ENCODE measurements at regions not wholly inside any gene's neighbourhood (a gene's known extent, or its start where the extent isn't known, plus 50 kb on each side); places are given as distances from the start of the nearest gene placed in this dataset.

- Histone ChIP-seq H3K9me3 (ENCODE audit: control insufficient read depth in 2 of 2, low read length in 2 of 2) (no peaks in the 10 kb centered on the region), H3K4me3 (ENCODE audit: low read length in 2 of 2) (no peak overlapping the region), H3K4me1 (ENCODE audit: control insufficient read depth, insufficient read depth, low read length) (no peaks in the 10 kb centered on the region), H3K9ac (ENCODE audit: low read length in 2 of 2) (no peak overlapping the region), H3K27me3 (ENCODE audit: control insufficient read depth in 1 of 2, insufficient read depth in 2 of 2, low read length in 2 of 2) (no peaks in the 10 kb centered on the region), H3K27ac (ENCODE audit: low read length) (no peak overlapping the region), H3K36me3 (ENCODE audit: control insufficient read depth in 2 of 2, insufficient read depth in 2 of 2, low read length in 2 of 2) (no peaks in the 10 kb centered on the region)
Observed at GRCh38 chr5:23164971-23165370, 311.8 kb upstream of the CDH12 start.

GRCh38 chr5:23158179-23158578 is 305.0 kb upstream of the CDH12 start:
- Histone ChIP-seq H3K9me3 (ENCODE audit: control insufficient read depth in 2 of 2, low read length in 2 of 2) (no peaks in the 10 kb centered on the region), H3K36me3 (ENCODE audit: control insufficient read depth in 2 of 2, insufficient read depth in 2 of 2, low read length in 2 of 2) (no peaks in the 10 kb centered on the region), H3K4me3 (ENCODE audit: low read length in 2 of 2) (no peak overlapping the region), H3K4me1 (ENCODE audit: control insufficient read depth, insufficient read depth, low read length) (no peaks in the 10 kb centered on the region), H3K27me3 (ENCODE audit: control insufficient read depth in 1 of 2, insufficient read depth in 2 of 2, low read length in 2 of 2) (no peaks in the 10 kb centered on the region), H3K27ac (ENCODE audit: low read length) (no peak overlapping the region), H3K9ac (ENCODE audit: low read length in 2 of 2) (no peak overlapping the region)

GRCh38 chr5:23157716-23158115 is 304.6 kb upstream of the CDH12 start:
- Histone ChIP-seq H3K27ac (ENCODE audit: low read length) (no peak overlapping the region), H3K4me1 (ENCODE audit: control insufficient read depth, insufficient read depth, low read length) (no peaks in the 10 kb centered on the region), H3K36me3 (ENCODE audit: control insufficient read depth in 2 of 2, insufficient read depth in 2 of 2, low read length in 2 of 2) (no peaks in the 10 kb centered on the region), H3K9me3 (ENCODE audit: control insufficient read depth in 2 of 2, low read length in 2 of 2) (no peaks in the 10 kb centered on the region), H3K4me3 (ENCODE audit: low read length in 2 of 2) (no peak overlapping the region), H3K27me3 (ENCODE audit: control insufficient read depth in 1 of 2, insufficient read depth in 2 of 2, low read length in 2 of 2) (no peaks in the 10 kb centered on the region), H3K9ac (ENCODE audit: low read length in 2 of 2) (no peak overlapping the region)

GRCh38 chr5:23157169-23157568 is 304.0 kb upstream of the CDH12 start:
- H3K9me3 ChIP-seq (ENCODE audit: control insufficient read depth in 2 of 2, low read length in 2 of 2), result no peaks in the 10 kb centered on the region
- H3K27ac ChIP-seq (ENCODE audit: low read length), result no peak overlapping the region
- no peaks in the 10 kb centered on the region for H3K4me1 ChIP-seq (ENCODE audit: control insufficient read depth, insufficient read depth, low read length)
- H3K9ac ChIP-seq (ENCODE audit: low read length in 2 of 2), result no peak overlapping the region
- no peak overlapping the region for H3K4me3 ChIP-seq (ENCODE audit: low read length in 2 of 2)
- no peaks in the 10 kb centered on the region for H3K36me3 ChIP-seq (ENCODE audit: control insufficient read depth in 2 of 2, insufficient read depth in 2 of 2, low read length in 2 of 2)
- no peaks in the 10 kb centered on the region for H3K27me3 ChIP-seq (ENCODE audit: control insufficient read depth in 1 of 2, insufficient read depth in 2 of 2, low read length in 2 of 2)

GRCh38 chr5:23147625-23148024 is 294.5 kb upstream of the CDH12 start:
- Histone ChIP-seq H3K4me1 (ENCODE audit: control insufficient read depth, insufficient read depth, low read length) (no peaks in the 10 kb centered on the region), H3K9ac (ENCODE audit: low read length in 2 of 2) (no peak overlapping the region), H3K9me3 (ENCODE audit: control insufficient read depth in 2 of 2, low read length in 2 of 2) (peaks cover 0 to 5% of the 10 kb centered on the region in 2 donors), H3K36me3 (ENCODE audit: control insufficient read depth in 2 of 2, insufficient read depth in 2 of 2, low read length in 2 of 2) (no peaks in the 10 kb centered on the region), H3K4me3 (ENCODE audit: low read length in 2 of 2) (no peak overlapping the region), H3K27me3 (ENCODE audit: control insufficient read depth in 1 of 2, insufficient read depth in 2 of 2, low read length in 2 of 2) (no peaks in the 10 kb centered on the region), H3K27ac (ENCODE audit: low read length) (no peak overlapping the region)

- H3K36me3 ChIP-seq (ENCODE audit: control insufficient read depth in 2 of 2, insufficient read depth in 2 of 2, low read length in 2 of 2), result no peaks in the 10 kb centered on the region
- H3K4me3 ChIP-seq (ENCODE audit: low read length in 2 of 2), result no peak overlapping the region
- H3K27me3 ChIP-seq (ENCODE audit: control insufficient read depth in 1 of 2, insufficient read depth in 2 of 2, low read length in 2 of 2), result no peaks in the 10 kb centered on the region
- no peak overlapping the region for H3K9ac ChIP-seq (ENCODE audit: low read length in 2 of 2)
- peaks cover 0 to 5% of the 10 kb centered on the region in 2 donors for H3K9me3 ChIP-seq (ENCODE audit: control insufficient read depth in 2 of 2, low read length in 2 of 2)
- H3K27ac ChIP-seq (ENCODE audit: low read length), result no peak overlapping the region
- H3K4me1 ChIP-seq (ENCODE audit: control insufficient read depth, insufficient read depth, low read length), result no peaks in the 10 kb centered on the region
Observed at GRCh38 chr5:23146183-23146582, 293.0 kb upstream of the CDH12 start.

GRCh38 chr5:23139338-23140171 is 286.4 kb upstream of the CDH12 start:
- H3K9ac ChIP-seq (ENCODE audit: low read length in 2 of 2), result no peak overlapping the region
- H3K9me3 ChIP-seq (ENCODE audit: control insufficient read depth in 2 of 2, low read length in 2 of 2), result no peaks in the 10 kb centered on the region
- H3K4me1 ChIP-seq (ENCODE audit: control insufficient read depth, insufficient read depth, low read length), result no peaks in the 10 kb centered on the region
- no peak overlapping the region for H3K4me3 ChIP-seq (ENCODE audit: low read length in 2 of 2)
- H3K27me3 ChIP-seq (ENCODE audit: control insufficient read depth in 1 of 2, insufficient read depth in 2 of 2, low read length in 2 of 2), result no peaks in the 10 kb centered on the region
- H3K36me3 ChIP-seq (ENCODE audit: control insufficient read depth in 2 of 2, insufficient read depth in 2 of 2, low read length in 2 of 2), result no peaks in the 10 kb centered on the region
- H3K27ac ChIP-seq (ENCODE audit: low read length), result no peak overlapping the region

GRCh38 chr5:23136958-23137357 is 283.8 kb upstream of the CDH12 start:
- Histone ChIP-seq H3K4me1 (ENCODE audit: control insufficient read depth, insufficient read depth, low read length) (no peaks in the 10 kb centered on the region), H3K9me3 (ENCODE audit: control insufficient read depth in 2 of 2, low read length in 2 of 2) (no peaks in the 10 kb centered on the region), H3K27ac (ENCODE audit: low read length) (no peak overlapping the region), H3K9ac (ENCODE audit: low read length in 2 of 2) (no peak overlapping the region), H3K36me3 (ENCODE audit: control insufficient read depth in 2 of 2, insufficient read depth in 2 of 2, low read length in 2 of 2) (no peaks in the 10 kb centered on the region), H3K27me3 (ENCODE audit: control insufficient read depth in 1 of 2, insufficient read depth in 2 of 2, low read length in 2 of 2) (no peaks in the 10 kb centered on the region), H3K4me3 (ENCODE audit: low read length in 2 of 2) (no peak overlapping the region)

GRCh38 chr5:23132231-23132630 is 279.1 kb upstream of the CDH12 start:
- no peaks in the 10 kb centered on the region for H3K9me3 ChIP-seq (ENCODE audit: control insufficient read depth in 2 of 2, low read length in 2 of 2)
- H3K36me3 ChIP-seq (ENCODE audit: control insufficient read depth in 2 of 2, insufficient read depth in 2 of 2, low read length in 2 of 2), result no peaks in the 10 kb centered on the region
- no peak overlapping the region for H3K4me3 ChIP-seq (ENCODE audit: low read length in 2 of 2)
- no peaks in the 10 kb centered on the region for H3K4me1 ChIP-seq (ENCODE audit: control insufficient read depth, insufficient read depth, low read length)
- H3K27ac ChIP-seq (ENCODE audit: low read length), result no peak overlapping the region
- no peaks in the 10 kb centered on the region for H3K27me3 ChIP-seq (ENCODE audit: control insufficient read depth in 1 of 2, insufficient read depth in 2 of 2, low read length in 2 of 2)
- H3K9ac ChIP-seq (ENCODE audit: low read length in 2 of 2), result no peak overlapping the region

- H3K27ac ChIP-seq (ENCODE audit: low read length), result no peak overlapping the region
- H3K4me1 ChIP-seq (ENCODE audit: control insufficient read depth, insufficient read depth, low read length), result no peaks in the 10 kb centered on the region
- H3K27me3 ChIP-seq (ENCODE audit: control insufficient read depth in 1 of 2, insufficient read depth in 2 of 2, low read length in 2 of 2), result no peaks in the 10 kb centered on the region
- no peak overlapping the region for H3K4me3 ChIP-seq (ENCODE audit: low read length in 2 of 2)
- no peak overlapping the region for H3K9ac ChIP-seq (ENCODE audit: low read length in 2 of 2)
- H3K9me3 ChIP-seq (ENCODE audit: control insufficient read depth in 2 of 2, low read length in 2 of 2), result no peaks in the 10 kb centered on the region
- H3K36me3 ChIP-seq (ENCODE audit: control insufficient read depth in 2 of 2, insufficient read depth in 2 of 2, low read length in 2 of 2), result no peaks in the 10 kb centered on the region
Observed at GRCh38 chr5:23112237-23112636, 259.1 kb upstream of the CDH12 start.

GRCh38 chr5:23105021-23105420 is 251.9 kb upstream of the CDH12 start:
- H3K27ac ChIP-seq (ENCODE audit: low read length), result no peak overlapping the region
- H3K4me3 ChIP-seq (ENCODE audit: low read length in 2 of 2), result no peak overlapping the region
- no peaks in the 10 kb centered on the region for H3K27me3 ChIP-seq (ENCODE audit: control insufficient read depth in 1 of 2, insufficient read depth in 2 of 2, low read length in 2 of 2)
- H3K9me3 ChIP-seq (ENCODE audit: control insufficient read depth in 2 of 2, low read length in 2 of 2), result peaks cover 0 to 4% of the 10 kb centered on the region in 2 donors
- H3K9ac ChIP-seq (ENCODE audit: low read length in 2 of 2), result no peak overlapping the region
- no peaks in the 10 kb centered on the region for H3K36me3 ChIP-seq (ENCODE audit: control insufficient read depth in 2 of 2, insufficient read depth in 2 of 2, low read length in 2 of 2)
- no peaks in the 10 kb centered on the region for H3K4me1 ChIP-seq (ENCODE audit: control insufficient read depth, insufficient read depth, low read length)

Data from stomach smooth muscle (tissue), 2 donors.